Karpas-422 (cell line): ENCODE measurements at regions not wholly inside any gene's neighbourhood (a gene's known extent, or its start where the extent isn't known, plus 50 kb on each side); places are given as distances from the start of the nearest gene placed in this dataset.

Experiments
- DNase-seq: peaks from one replicate; pipeline ENCODE4 v3.0.0-alpha.2; 2015
- H2AFZ ChIP-seq: fragments of 200-600 bp; sonication (generic); 2 replicates; pipeline ENCODE4 v1.6.1; 2014; ENCODE audit warnings: antibody characterized with exemption, low read length, mixed read lengths
- H3K27ac ChIP-seq: fragments of 200-600 bp; sonication (generic); 2 replicates; pipeline ENCODE4 v1.5.1; 2014; ENCODE audit warnings: mild to moderate bottlenecking, low read length, moderate library complexity
- H3K27me3 ChIP-seq: fragments of 200-600 bp; sonication (generic); 2 replicates; pipeline ENCODE4 v1.6.1; 2014; ENCODE audit warnings: low read length, mixed read lengths
- H3K36me3 ChIP-seq: fragments of 200-600 bp; sonication (generic); 2 replicates; pipeline ENCODE4 v1.6.1; 2014; ENCODE audit warnings: low read length, mixed read lengths; ENCODE audit not compliant: insufficient read depth
- H3K4me1 ChIP-seq: fragments of 200-600 bp; sonication (generic); 2 replicates; pipeline ENCODE4 v1.6.1; 2014; ENCODE audit warnings: mild to moderate bottlenecking, low read length, mixed read lengths
- H3K4me2 ChIP-seq: fragments of 200-600 bp; sonication (generic); 2 replicates; pipeline ENCODE4 v1.6.1; 2014; ENCODE audit warnings: low read length, low read depth, mild to moderate bottlenecking; ENCODE audit not compliant: poor library complexity, severe bottlenecking
- H3K4me3 ChIP-seq: fragments of 200-600 bp; sonication (generic); 2 replicates; pipeline ENCODE4 v1.5.1; 2014; ENCODE audit warnings: mild to moderate bottlenecking, antibody characterized with exemption, low read length, mixed read lengths
- H3K79me2 ChIP-seq: fragments of 200-600 bp; sonication (generic); 2 replicates; pipeline ENCODE4 v1.6.1; 2014; ENCODE audit warnings: mild to moderate bottlenecking, low read length, mixed read lengths
- H3K9ac ChIP-seq: fragments of 200-600 bp; sonication (generic); 2 replicates; pipeline ENCODE4 v1.6.0; 2014; ENCODE audit warnings: low read length
- H3K9me2 ChIP-seq: fragments of 200-600 bp; sonication (generic), shearing (Covaris generic); replicated peaks from 2 replicates; pipeline ENCODE4 v1.6.0; 2014; ENCODE audit warnings: mild to moderate bottlenecking, low read length, moderate library complexity; ENCODE audit not compliant: insufficient read depth
- H3K9me3 ChIP-seq: fragments of 300-700, 200-600 bp; sonication (generic); 2 replicates; pipeline ENCODE4 v1.6.1; 2014; ENCODE audit warnings: low read length, mixed read lengths
- H4K20me1 ChIP-seq: fragments of 200-600 bp; sonication (generic); 2 replicates; pipeline ENCODE4 v1.6.1; 2014; ENCODE audit warnings: mild to moderate bottlenecking, antibody characterized with exemption, low read length, low read depth; ENCODE audit not compliant: insufficient read depth

DNA sequence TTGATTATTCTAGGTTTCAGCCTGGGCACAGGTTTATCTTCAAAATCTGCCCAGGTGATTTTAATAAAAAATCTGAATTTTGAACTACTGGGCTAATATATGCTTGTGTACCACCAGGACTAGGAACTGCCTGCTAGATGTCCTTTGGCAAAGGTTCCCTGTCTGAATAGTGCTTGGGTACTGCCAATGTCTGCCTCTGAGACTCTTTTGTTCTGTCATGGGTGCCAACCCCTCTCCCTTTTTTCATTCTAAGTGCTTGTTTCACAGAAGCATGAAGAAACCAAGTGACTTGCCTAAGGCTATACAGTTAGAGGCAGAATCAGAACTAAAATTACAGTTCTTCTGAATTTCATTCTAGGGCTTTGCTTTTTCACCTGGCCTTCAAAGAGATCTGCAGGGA is 106.3 kb upstream of the CACHD1 start:
- Histone ChIP-seq H3K79me2 (no peaks in the 10 kb centered on the region), H3K9me2 (no peaks in the 10 kb centered on the region), H3K36me3 (no peaks in the 10 kb centered on the region), H4K20me1 (no peaks in the 10 kb centered on the region), H3K9me3 (no peaks in the 10 kb centered on the region), H3K4me2 (no peak overlapping the region), H3K4me1 (no peaks in the 10 kb centered on the region), H3K4me3 (no peak overlapping the region), H3K27ac (no peak overlapping the region), H3K27me3 (no peaks in the 10 kb centered on the region), H3K9ac (no peak overlapping the region), H2AFZ (no peak overlapping the region)
- no peak for DNase-seq

DNA sequence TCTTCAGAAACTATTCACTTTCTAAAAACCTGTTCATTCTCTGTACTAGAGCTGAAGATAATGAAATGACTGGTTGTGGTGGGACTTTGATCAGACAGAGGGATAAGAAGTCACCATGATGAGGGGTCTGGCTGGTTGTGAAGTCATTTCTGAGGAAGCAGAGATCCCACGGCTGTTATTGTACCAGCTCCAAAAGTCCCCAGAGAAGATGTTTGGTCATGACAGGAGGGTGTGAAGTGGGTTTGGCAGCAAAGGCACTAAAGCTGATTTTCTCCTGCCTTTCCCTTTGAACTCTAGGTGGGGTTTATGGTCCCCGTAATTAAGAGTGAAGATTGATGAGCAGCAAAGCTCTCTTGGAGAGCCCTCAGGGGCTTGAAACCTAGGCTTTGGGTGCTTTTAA is 103.1 kb upstream of the CACHD1 start:
- H4K20me1 ChIP-seq, result no peaks in the 10 kb centered on the region
- H3K9me3 ChIP-seq, result no peaks in the 10 kb centered on the region
- H3K4me2 ChIP-seq, result no peak overlapping the region
- no peaks in the 10 kb centered on the region for H3K4me1 ChIP-seq
- no peak for DNase-seq
- no peaks in the 10 kb centered on the region for H3K27me3 ChIP-seq
- H3K27ac ChIP-seq, result no peak overlapping the region
- H3K79me2 ChIP-seq, result no peaks in the 10 kb centered on the region
- H2AFZ ChIP-seq, result no peak overlapping the region
- H3K9ac ChIP-seq, result no peak overlapping the region
- H3K36me3 ChIP-seq, result no peaks in the 10 kb centered on the region
- H3K4me3 ChIP-seq, result no peak overlapping the region
- no peaks in the 10 kb centered on the region for H3K9me2 ChIP-seq

DNA sequence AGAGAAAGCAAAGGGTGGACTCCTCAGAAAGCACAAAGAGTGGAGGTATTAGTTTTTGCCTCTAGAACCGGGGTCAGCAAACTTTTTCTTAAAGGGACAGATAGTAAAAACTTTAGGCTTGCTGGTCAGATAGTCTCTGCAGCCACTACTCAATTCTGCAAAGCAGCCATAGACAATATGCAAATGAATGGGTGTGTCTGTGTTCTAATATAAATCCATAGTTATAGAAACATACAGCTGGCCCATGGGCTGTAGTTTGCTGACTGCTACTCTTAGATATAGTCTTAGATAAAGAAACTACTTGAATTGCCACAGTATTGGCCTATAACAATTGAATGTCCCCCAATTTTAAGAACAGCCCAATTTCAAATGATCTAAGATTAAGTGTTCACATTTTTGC is 101.6 kb upstream of the CACHD1 start:
- no peaks in the 10 kb centered on the region for H3K79me2 ChIP-seq
- no peak overlapping the region for H3K4me3 ChIP-seq

DNA sequence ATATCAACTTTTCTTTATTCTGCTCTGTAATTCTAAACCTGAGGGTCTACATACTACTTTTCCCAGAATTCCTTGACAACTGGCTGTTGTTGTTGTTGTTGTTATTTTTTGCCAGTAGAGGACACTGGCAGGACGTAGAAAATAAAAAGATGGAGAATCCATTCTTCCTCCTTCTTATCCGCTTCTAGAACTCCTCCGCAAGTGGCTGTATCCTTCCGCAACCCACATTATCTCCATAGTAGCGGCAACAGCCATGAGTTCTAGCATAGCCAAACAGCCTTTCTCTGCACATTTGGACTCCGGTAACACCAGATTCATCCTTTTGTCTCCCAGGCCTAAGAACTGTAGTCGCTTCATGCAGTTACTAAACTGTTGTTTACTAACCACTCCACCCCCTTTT is 91.1 kb upstream of the CACHD1 start:
- Histone ChIP-seq H3K9me3 (no peaks in the 10 kb centered on the region), H3K4me3 (no peak overlapping the region), H3K36me3 (no peaks in the 10 kb centered on the region), H3K9ac (no peak overlapping the region), H3K27ac (no peak overlapping the region), H3K27me3 (no peaks in the 10 kb centered on the region), H3K9me2 (no peaks in the 10 kb centered on the region; the same call in 1 of the 2 replicates), H3K4me1 (no peaks in the 10 kb centered on the region), H3K4me2 (no peak overlapping the region), H2AFZ (no peak overlapping the region), H4K20me1 (no peaks in the 10 kb centered on the region), H3K79me2 (no peaks in the 10 kb centered on the region)
- DNase-seq, result no peak

More for the DNA sequence above, 101.6 kb upstream of the CACHD1 start:
- H3K27me3 ChIP-seq, result no peaks in the 10 kb centered on the region
- H3K4me1 ChIP-seq, result no peaks in the 10 kb centered on the region
- DNase-seq, result no peak
- no peaks in the 10 kb centered on the region for H3K36me3 ChIP-seq
- H3K4me2 ChIP-seq, result no peak overlapping the region
- no peak overlapping the region for H3K27ac ChIP-seq
- no peaks in the 10 kb centered on the region for H4K20me1 ChIP-seq
- H2AFZ ChIP-seq, result no peak overlapping the region
- no peaks in the 10 kb centered on the region for H3K9me2 ChIP-seq
- H3K9me3 ChIP-seq, result no peaks in the 10 kb centered on the region
- H3K9ac ChIP-seq, result no peak overlapping the region

DNA sequence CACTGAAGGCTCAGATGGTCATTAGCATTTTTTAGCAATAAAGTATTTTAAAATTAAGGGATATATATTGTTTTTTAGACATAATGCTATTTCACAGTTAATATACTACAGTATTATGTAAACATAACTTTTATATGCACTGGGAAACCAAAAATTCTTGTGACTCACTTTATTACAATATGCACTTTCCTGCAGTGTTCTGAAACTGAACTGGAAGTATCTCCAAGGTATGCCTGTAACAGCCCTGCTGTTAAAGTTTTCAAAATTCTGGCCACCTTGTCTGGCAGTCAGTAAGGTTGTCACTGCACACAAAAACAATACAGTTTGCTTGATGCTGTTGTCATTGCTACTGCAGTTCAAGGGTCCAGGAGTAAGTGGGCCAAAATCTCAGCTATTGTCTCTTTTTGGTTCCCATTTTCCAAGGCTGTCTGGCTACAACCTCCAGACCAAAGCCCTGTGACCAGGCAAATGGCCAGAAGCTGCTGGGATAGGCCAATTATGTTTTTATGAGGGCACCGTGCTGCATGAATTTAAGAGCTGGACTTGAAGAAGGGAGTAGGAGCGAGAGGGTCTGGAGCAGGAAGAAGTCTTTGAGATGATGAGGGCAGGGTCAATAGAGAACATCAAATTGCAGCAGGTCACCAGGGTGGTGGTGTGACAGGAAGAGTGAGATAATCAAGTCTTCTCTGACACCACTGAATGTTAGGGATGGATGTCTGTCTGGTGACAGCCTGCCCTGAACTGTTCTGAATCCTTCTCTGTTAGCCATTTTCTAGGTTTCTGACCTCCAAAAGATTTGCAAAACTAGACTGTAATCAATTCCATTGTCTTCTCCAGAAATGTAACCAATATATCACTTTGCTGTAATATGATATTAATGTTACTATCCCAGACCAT is 82.3 kb upstream of the CACHD1 start:
- no peak overlapping the region for H3K9ac ChIP-seq
- no peaks in the 10 kb centered on the region; the same call in 1 of the 2 replicates for H3K9me2 ChIP-seq
- H3K4me1 ChIP-seq, result no peaks in the 10 kb centered on the region
- H4K20me1 ChIP-seq, result no peaks in the 10 kb centered on the region
- no peak overlapping the region for H2AFZ ChIP-seq
- no peaks in the 10 kb centered on the region for H3K27me3 ChIP-seq
- no peak for DNase-seq
- H3K4me3 ChIP-seq, result no peak overlapping the region
- no peaks in the 10 kb centered on the region for H3K36me3 ChIP-seq
- H3K79me2 ChIP-seq, result no peaks in the 10 kb centered on the region
- H3K4me2 ChIP-seq, result no peak overlapping the region
- no peak overlapping the region for H3K27ac ChIP-seq
- H3K9me3 ChIP-seq, result no peaks in the 10 kb centered on the region; the same call in 1 of the 2 replicates

DNA sequence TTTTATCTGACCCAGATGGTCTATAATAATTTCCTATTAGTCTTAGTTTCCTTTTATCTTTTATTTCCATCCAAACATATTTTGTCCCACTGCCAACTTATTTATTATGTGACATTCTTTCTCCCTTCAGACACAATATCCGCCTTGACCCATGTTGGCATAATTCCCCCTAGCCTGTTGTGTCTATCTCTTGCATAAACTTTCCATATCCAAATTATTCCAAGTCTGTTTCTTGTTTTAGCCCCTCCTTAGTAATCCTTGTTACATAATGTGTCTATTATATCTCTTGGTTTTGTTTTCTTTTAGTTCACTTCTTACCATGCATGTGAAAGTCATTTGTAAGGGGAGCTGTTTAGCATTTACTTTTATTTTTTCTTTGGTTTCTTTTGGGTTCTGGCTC is 81.6 kb upstream of the CACHD1 start:
- DNase-seq, result no peak
- no peaks in the 10 kb centered on the region for H4K20me1 ChIP-seq
- H3K9ac ChIP-seq, result no peak overlapping the region
- H3K27me3 ChIP-seq, result no peaks in the 10 kb centered on the region
- no peaks in the 10 kb centered on the region; the same call in 1 of the 2 replicates for H3K9me3 ChIP-seq
- H3K9me2 ChIP-seq, result no peaks in the 10 kb centered on the region; the same call in 1 of the 2 replicates
- no peak overlapping the region for H3K4me3 ChIP-seq
- no peaks in the 10 kb centered on the region for H3K36me3 ChIP-seq
- H3K27ac ChIP-seq, result no peak overlapping the region
- H2AFZ ChIP-seq, result no peak overlapping the region
- H3K4me1 ChIP-seq, result no peaks in the 10 kb centered on the region
- H3K79me2 ChIP-seq, result no peaks in the 10 kb centered on the region
- no peak overlapping the region for H3K4me2 ChIP-seq

DNA sequence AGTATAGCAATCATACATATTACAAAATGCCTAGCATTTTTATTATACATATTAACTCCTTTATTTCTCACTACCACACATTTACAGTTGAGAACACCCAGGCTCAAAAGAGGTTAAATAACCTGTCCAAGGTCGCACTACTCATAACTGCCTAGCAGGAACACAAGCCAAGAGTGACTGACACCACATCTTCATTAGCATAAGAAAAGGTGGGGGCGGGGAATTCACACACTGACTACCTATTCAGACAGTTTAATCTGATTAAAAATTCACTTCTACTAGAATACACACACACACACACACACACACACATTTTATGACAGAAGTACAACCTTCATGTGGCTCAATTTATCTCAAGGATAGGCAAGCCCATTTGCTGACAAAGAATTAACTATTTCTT is 77.8 kb upstream of the CACHD1 start:
- Histone ChIP-seq H3K79me2 (no peaks in the 10 kb centered on the region), H3K9me2 (no peaks in the 10 kb centered on the region; the same call in 1 of the 2 replicates), H3K4me3 (no peak overlapping the region), H3K36me3 (no peaks in the 10 kb centered on the region), H3K4me1 (no peaks in the 10 kb centered on the region), H3K9me3 (no peaks in the 10 kb centered on the region; the same call in 1 of the 2 replicates), H3K27ac (no peak overlapping the region), H3K4me2 (no peak overlapping the region), H3K27me3 (no peaks in the 10 kb centered on the region), H2AFZ (no peak overlapping the region), H3K9ac (no peak overlapping the region), H4K20me1 (no peaks in the 10 kb centered on the region)
- DNase-seq, result no peak

DNA sequence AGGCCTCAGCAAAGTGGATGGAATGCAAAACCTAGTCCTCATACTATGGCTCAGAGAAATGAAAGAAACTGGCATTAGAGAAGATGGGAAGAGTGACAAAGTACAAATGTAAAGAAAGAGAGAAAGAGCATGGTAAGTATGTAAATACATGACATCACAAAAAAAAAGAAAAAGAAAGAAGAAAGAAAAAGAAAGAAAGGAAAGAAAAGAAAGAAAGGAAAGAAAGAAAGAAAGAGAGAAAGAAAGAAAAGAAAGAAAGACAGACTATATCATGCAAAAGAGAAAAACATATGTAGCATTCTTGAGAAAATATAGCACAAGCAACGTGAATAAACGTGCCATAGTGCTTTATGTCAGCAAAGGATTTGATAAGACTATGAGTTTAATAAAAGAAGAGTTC is 76.1 kb upstream of the CACHD1 start:
- Histone ChIP-seq H3K27me3 (no peaks in the 10 kb centered on the region), H3K27ac (no peak overlapping the region), H3K4me2 (no peak overlapping the region), H3K79me2 (no peaks in the 10 kb centered on the region), H3K4me3 (no peak overlapping the region), H4K20me1 (no peaks in the 10 kb centered on the region), H3K9ac (no peak overlapping the region), H3K36me3 (no peaks in the 10 kb centered on the region), H2AFZ (no peak overlapping the region), H3K4me1 (no peaks in the 10 kb centered on the region), H3K9me2 (no peaks in the 10 kb centered on the region; the same call in 1 of the 2 replicates), H3K9me3 (no peaks in the 10 kb centered on the region)
- no peak for DNase-seq
